SK-N-MC (cell line): ENCODE measurements at regions not wholly inside any gene's neighbourhood (a gene's known extent, or its start where the extent isn't known, plus 50 kb on each side); places are given as distances from the start of the nearest gene placed in this dataset.

Experiments used
- EZH2 ChIP-seq: fragments of 200-600 bp; sonication (generic); IDR thresholded peaks from one replicate; pipeline ENCODE4 v1.6.1; 2017; ENCODE audit warnings: antibody characterized with exemption
- FOXP2 ChIP-seq: optimal IDR thresholded peaks from 2 replicates; pipeline ENCODE3; 2011; ENCODE audit warnings: mild to moderate bottlenecking, moderate library complexity; ENCODE audit not compliant: insufficient read depth; ENCODE audit errors: extremely low read length, control extremely low read depth
- POLR2AphosphoS5 ChIP-seq: IDR thresholded peaks from 2 replicates; pipeline ENCODE4 v1.6.1; 2012; ENCODE audit warnings: mild to moderate bottlenecking, low read depth, low read length, borderline replicate concordance

- TF ChIP-seq EZH2, result no peak
- no peak for TF ChIP-seq POLR2AphosphoS5
- TF ChIP-seq FOXP2, result no peak
Observed at GRCh38 chr6:167396659-167397490, 72.0 kb downstream of the TTLL2 start.
